ENCODE measurements at regions not wholly inside any gene's neighbourhood (a gene's known extent, or its start where the extent isn't known, plus 50 kb on each side); places are given as distances from the start of the nearest gene placed in this dataset.

DNA sequence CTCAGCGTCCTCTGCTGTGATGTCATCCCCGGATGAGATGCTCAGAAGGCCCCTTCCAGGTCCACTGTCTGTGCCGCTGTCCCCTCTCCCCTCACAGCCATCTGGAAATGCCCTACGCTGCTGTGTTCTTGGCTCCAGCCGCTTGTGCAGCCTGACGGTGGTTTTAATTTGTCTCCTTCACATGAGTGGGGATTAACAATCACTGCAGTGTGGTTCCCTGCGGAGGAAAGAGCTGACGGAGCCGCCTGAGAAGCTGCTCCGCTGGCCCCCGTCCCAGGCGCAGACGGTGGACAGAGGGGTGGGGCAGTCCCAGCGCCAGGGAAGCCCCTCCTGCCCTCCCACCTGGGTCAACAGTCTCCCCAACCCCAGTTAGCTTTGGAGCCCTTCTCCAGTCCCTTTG lies 67.5 kb upstream of the PHF21B start:
- TF ChIP-seq POLR2A (IDR thresholded peaks at IDR 0.05) = no peak
- TF ChIP-seq, protein P1, sequence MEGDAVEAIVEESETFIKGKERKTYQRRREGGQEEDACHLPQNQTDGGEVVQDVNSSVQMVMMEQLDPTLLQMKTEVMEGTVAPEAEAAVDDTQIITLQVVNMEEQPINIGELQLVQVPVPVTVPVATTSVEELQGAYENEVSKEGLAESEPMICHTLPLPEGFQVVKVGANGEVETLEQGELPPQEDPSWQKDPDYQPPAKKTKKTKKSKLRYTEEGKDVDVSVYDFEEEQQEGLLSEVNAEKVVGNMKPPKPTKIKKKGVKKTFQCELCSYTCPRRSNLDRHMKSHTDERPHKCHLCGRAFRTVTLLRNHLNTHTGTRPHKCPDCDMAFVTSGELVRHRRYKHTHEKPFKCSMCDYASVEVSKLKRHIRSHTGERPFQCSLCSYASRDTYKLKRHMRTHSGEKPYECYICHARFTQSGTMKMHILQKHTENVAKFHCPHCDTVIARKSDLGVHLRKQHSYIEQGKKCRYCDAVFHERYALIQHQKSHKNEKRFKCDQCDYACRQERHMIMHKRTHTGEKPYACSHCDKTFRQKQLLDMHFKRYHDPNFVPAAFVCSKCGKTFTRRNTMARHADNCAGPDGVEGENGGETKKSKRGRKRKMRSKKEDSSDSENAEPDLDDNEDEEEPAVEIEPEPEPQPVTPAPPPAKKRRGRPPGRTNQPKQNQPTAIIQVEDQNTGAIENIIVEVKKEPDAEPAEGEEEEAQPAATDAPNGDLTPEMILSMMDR (IDR thresholded peaks at IDR 0.05) = no peak

Data from esophagus squamous epithelium (tissue), 4 donors.